HepG2 (cell line): ENCODE measurements at regions not wholly inside any gene's neighbourhood (a gene's known extent, or its start where the extent isn't known, plus 50 kb on each side); places are given as distances from the start of the nearest gene placed in this dataset.

Experiments used
- ATAC-seq: fragments of 200-7000 bp; cut with Tn5 transposase; 3 replicates; pipeline ENCODE4 v1.9.1; 2020; ENCODE audit warnings: mild to moderate bottlenecking, moderate library complexity
- BruUV-seq: library from RNA; stranded (reverse); fragments of 400-500 nt; replicated peaks from 2 replicates; lab custom pipeline; 2021; lab: Mats Ljungman, UMichigan
- CTCF ChIA-PET: fragments of 300-600 bp; formaldehyde crosslinking; extraction: SDS; loops from one replicate; lab custom pipeline; 2021; ENCODE audit warnings: low total read pairs, inconsistent platforms, low intra/inter-chr PET ratio; lab: Yijun Ruan, JAX
- POLR2A ChIA-PET: fragments of 350-600 bp; sonication (Branson Sonifier 250); formaldehyde crosslinking; loops from one replicate; lab custom pipeline; 2020; ENCODE audit warnings: antibody characterized with exemption, inconsistent platforms; lab: Yijun Ruan, JAX
- DNase-seq: peaks from one replicate; pipeline ENCODE4 v3.0.0-alpha.2; 2015; ENCODE audit warnings: low spot score
- FAIRE-seq: peaks from 3 replicates; lab custom pipeline; 2011; peaks lifted over from hg19 to GRCh38; lab: Jason Lieb, UNC
- H2AFZ ChIP-seq: one replicate; pipeline ENCODE4 v1.6.1; 2011; ENCODE audit warnings: low read length, inconsistent platforms
- H3K27ac ChIP-seq: fragments of 300-600 bp; 3 replicates; pipeline ENCODE4 v1.8.0; 2011; ENCODE audit warnings: mixed run types, mild to moderate bottlenecking, mixed read lengths, low read length, inconsistent platforms; ENCODE audit not compliant: insufficient read depth; ENCODE audit errors: extremely low read length
- H3K27me3 ChIP-seq, 2 experiments: fragments of 200-600 bp in 1 of 2; 2 replicates in 1 of 2; 3 replicates in 1 of 2; pipeline versions ENCODE4 v1.6.0 to v1.8.0; 2011; ENCODE audit warnings: low read length in 2 of 2, mild to moderate bottlenecking in 2 of 2, moderate library complexity in 2 of 2, inconsistent platforms in 1 of 2; ENCODE audit not compliant: insufficient read depth in 2 of 2, control insufficient read depth in 1 of 2
- H3K36me3 ChIP-seq, 2 experiments: fragments of 200-600 bp in 1 of 2; replicated peaks in 1 of 2; 2 replicates in 1 of 2; 3 replicates in 1 of 2; pipeline versions ENCODE4 v1.5.1 to v1.8.0; 2011; ENCODE audit warnings: low read length in 2 of 2, inconsistent platforms in 1 of 2; ENCODE audit not compliant: insufficient read depth in 2 of 2, control insufficient read depth in 1 of 2
- H3K4me1 ChIP-seq: 2 replicates; pipeline ENCODE4 v1.5.1; 2012; ENCODE audit warnings: low read length, inconsistent platforms; ENCODE audit not compliant: insufficient read depth
- H3K4me2 ChIP-seq: 2 replicates; pipeline ENCODE4 v1.6.0; 2011; ENCODE audit warnings: low read depth, low read length, inconsistent platforms
- H3K4me3 ChIP-seq, 3 experiments: fragments of 200-600 bp in 1 of 3; sonication (generic), shearing (Covaris generic) in 1 of 3; replicated peaks in 1 of 3; 2 replicates each; pipeline ENCODE4 v1.5.1; 2011 to 2016; ENCODE audit warnings: low read length in 3 of 3, inconsistent platforms in 2 of 3, low read depth in 2 of 3, mild to moderate bottlenecking in 2 of 3, control low read depth in 1 of 3, mixed read lengths in 1 of 3; ENCODE audit not compliant: insufficient read depth in 1 of 3
- H3K79me2 ChIP-seq: one replicate; pipeline ENCODE4 v1.6.1; 2011; ENCODE audit warnings: low read length, inconsistent platforms; ENCODE audit not compliant: insufficient read depth
- H3K9ac ChIP-seq: 2 replicates; pipeline ENCODE4 v1.6.0; 2011; ENCODE audit warnings: mild to moderate bottlenecking, low read depth, low read length, inconsistent platforms; ENCODE audit not compliant: insufficient read depth
- H3K9me3 ChIP-seq: 2 replicates; pipeline ENCODE4 v1.5.1; 2012; ENCODE audit warnings: mild to moderate bottlenecking, low read length
- H4K20me1 ChIP-seq: 2 replicates; pipeline ENCODE4 v1.6.0; 2011; ENCODE audit warnings: inconsistent platforms, mild to moderate bottlenecking, low read length, moderate library complexity; ENCODE audit not compliant: insufficient read depth
- ERF ChIP-seq: IDR thresholded peaks from 2 replicates; pipeline ENCODE4 v1.6.1; 2018; ENCODE audit warnings: missing biosample characterization, missing genetic modification reagents
- FOSL2 ChIP-seq: sonication (generic); formaldehyde crosslinking; IDR thresholded peaks from 2 replicates; pipeline ENCODE4 v1.4.0; 2020; ENCODE audit warnings: missing genetic modification reagents
- HNRNPL ChIP-seq: fragments of 200-400 bp; formaldehyde crosslinking; IDR thresholded peaks from 2 replicates; pipeline ENCODE4 v1.6.1; 2017; ENCODE audit warnings: mild to moderate bottlenecking, low read depth, low read length
- IRF2 ChIP-seq: IDR thresholded peaks from 2 replicates; pipeline ENCODE4 v1.6.1; 2018; ENCODE audit warnings: missing genetic modification reagents, missing compliant biosample characterization
- ISX ChIP-seq: sonication (generic); formaldehyde crosslinking; conservative IDR thresholded peaks from 2 replicates; pipeline ENCODE4 v1.5.0; 2020; ENCODE audit warnings: missing genetic modification reagents
- JUN ChIP-seq: sonication (generic); formaldehyde crosslinking; IDR thresholded peaks from 2 replicates; pipeline ENCODE4 v1.4.0; 2020; ENCODE audit warnings: mild to moderate bottlenecking, missing genetic modification reagents
- KLF11 ChIP-seq: IDR thresholded peaks from 2 replicates; pipeline ENCODE4 v1.6.1; 2016; ENCODE audit warnings: missing compliant biosample characterization
- MEF2D ChIP-seq: sonication (generic); formaldehyde crosslinking; IDR thresholded peaks from 2 replicates; pipeline ENCODE4 v1.5.1; 2020; ENCODE audit warnings: mild to moderate bottlenecking, missing genetic modification reagents
- MIER3 ChIP-seq: IDR thresholded peaks from 2 replicates; pipeline ENCODE4 v1.6.1; 2016; ENCODE audit warnings: missing compliant biosample characterization, borderline replicate concordance
- MTA3 ChIP-seq: sonication (generic); formaldehyde crosslinking; IDR thresholded peaks from 2 replicates; pipeline ENCODE4 v1.4.0; 2020; ENCODE audit warnings: missing genetic modification reagents
- PLRG1 ChIP-seq: fragments of 450-650 bp; conservative IDR thresholded peaks from 2 replicates; pipeline ENCODE4 v1.6.1; 2016
- RCOR2 ChIP-seq: IDR thresholded peaks from 2 replicates; pipeline ENCODE4 v1.6.1; 2016; ENCODE audit warnings: missing biosample characterization, missing genetic modification reagents
- SALL2 ChIP-seq: sonication (generic); formaldehyde crosslinking; IDR thresholded peaks from 2 replicates; pipeline ENCODE4 v1.8.1; 2023; ENCODE audit warnings: mild to moderate bottlenecking, missing genetic modification reagents, inconsistent platforms
- SETDB1 ChIP-seq: sonication (generic); formaldehyde crosslinking; IDR thresholded peaks from 2 replicates; pipeline ENCODE4 v1.5.1; 2020; ENCODE audit warnings: missing genetic modification reagents, mild to moderate bottlenecking, borderline replicate concordance
- SRSF1 ChIP-seq: fragments of 200-400 bp; formaldehyde crosslinking; optimal IDR thresholded peaks from 2 replicates; pipeline ENCODE3; 2017; ENCODE audit warnings: mild to moderate bottlenecking, low read depth, low read length, moderate library complexity
- TBX3 ChIP-seq: fragments of 450-650 bp; IDR thresholded peaks from 2 replicates; pipeline ENCODE4 v1.6.1; 2017; ENCODE audit warnings: antibody characterized with exemption, mild to moderate bottlenecking, inconsistent platforms, borderline replicate concordance
- TGIF2 ChIP-seq: IDR thresholded peaks from 2 replicates; pipeline ENCODE4 v1.6.1; 2016; ENCODE audit warnings: control low read depth, missing compliant biosample characterization
- THYN1 ChIP-seq: sonication (generic); formaldehyde crosslinking; IDR thresholded peaks from 2 replicates; pipeline ENCODE4 v1.8.1; 2023; ENCODE audit warnings: low read depth, mild to moderate bottlenecking, moderate library complexity, missing genetic modification reagents, borderline replicate concordance
- ZBTB20 ChIP-seq: sonication (generic); formaldehyde crosslinking; IDR thresholded peaks from 2 replicates; pipeline ENCODE4 v1.8.1; 2023; ENCODE audit warnings: missing genetic modification reagents, low read depth, mild to moderate bottlenecking, borderline replicate concordance
- ZNF784 ChIP-seq: sonication (generic); formaldehyde crosslinking; IDR thresholded peaks from 2 replicates; pipeline ENCODE4 v1.5.1; 2020; ENCODE audit warnings: missing genetic modification reagents, mild to moderate bottlenecking, borderline replicate concordance
- ZUFSP ChIP-seq: sonication (generic); formaldehyde crosslinking; IDR thresholded peaks from 2 replicates; pipeline ENCODE4 v1.9.0; 2021; ENCODE audit warnings: missing genetic modification reagents, mild to moderate bottlenecking, borderline replicate concordance
- WGBS: methylation state at CpG from one replicate; pipeline ENCODE4 v1.1.6; 2017; ENCODE audit warnings: low lambda C conversion rate; 5-methylcytosine and 5-hydroxymethylcytosine counted together
- in situ Hi-C: cut with HindIII; loops from 2 replicates; pipeline ENCODE4 v1.10.0; 2017; ENCODE audit warnings: low pct_unique_long_range_greater_than_20kb; ENCODE audit not compliant: extremely low pct_ligation_motif_present
- intact Hi-C: fragments of 100-400 bp; cut with micrococcal nuclease; formaldehyde crosslinking; loops from one replicate; pipeline ENCODE4 v1.10.0; 2022; ENCODE audit not compliant: unreplicated experiment

DNA sequence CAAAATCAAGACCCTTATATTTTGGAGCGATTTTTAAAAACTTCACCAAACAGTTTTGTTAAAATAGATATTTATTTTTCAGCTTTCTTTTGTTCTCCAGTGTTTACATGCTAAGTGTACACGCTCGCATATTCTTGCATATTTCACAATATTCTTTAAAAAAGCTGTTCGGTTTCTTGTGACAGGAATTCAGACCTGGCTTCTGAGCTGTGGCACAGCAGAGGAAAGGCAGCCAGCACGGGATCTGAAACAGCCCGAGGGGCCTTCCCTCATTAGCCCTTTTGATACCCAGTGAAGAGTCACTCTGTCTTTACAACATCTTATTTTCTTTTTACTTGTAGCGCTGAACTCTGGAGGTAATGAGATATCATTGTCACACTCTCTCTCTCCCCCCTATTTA is 234.0 kb downstream of the B3GLCT start (continued):
- TF ChIP-seq KLF11 (CRISPR knock-in tag) = no peak
- TF ChIP-seq ZBTB20 (CRISPR knock-in tag) = no peak
- TF ChIP-seq MTA3 (CRISPR knock-in tag) = no peak
- TF ChIP-seq MEF2D (CRISPR knock-in tag) = no peak
- TF ChIP-seq TBX3 = no peak
- TF ChIP-seq SETDB1 (CRISPR knock-in tag) = no peak
- TF ChIP-seq THYN1 (CRISPR knock-in tag) = no peak
- TF ChIP-seq ZNF784 = no peak
- TF ChIP-seq PLRG1 = no peak
- TF ChIP-seq SALL2 (CRISPR knock-in tag) = no peak

DNA sequence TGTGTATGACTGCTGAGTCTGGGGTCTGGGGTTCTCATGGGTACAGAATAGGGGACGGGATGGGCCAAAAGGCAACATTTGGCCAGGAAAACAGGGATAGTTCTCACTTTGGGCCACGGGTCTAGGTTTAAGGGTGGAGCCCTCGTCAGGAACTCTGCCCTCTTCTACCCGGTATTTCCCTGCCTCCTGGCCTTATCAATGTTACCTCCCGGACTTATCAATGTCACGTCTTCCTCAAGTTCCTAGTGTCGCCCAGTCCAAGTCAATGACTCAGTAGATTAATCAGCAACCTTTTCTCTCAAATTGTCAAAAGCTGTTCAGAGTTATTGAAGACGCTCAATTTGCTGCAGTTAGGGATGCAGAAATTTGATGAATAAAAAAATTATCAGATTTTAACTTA is 234.8 kb downstream of the B3GLCT start:
- ATAC-seq (no peak), FAIRE-seq (no peak), DNase-seq (no peak)
- TF ChIP-seq TGIF2 = no peak
- no peak for TF ChIP-seq ERF (CRISPR knock-in tag)
- no peak for TF ChIP-seq SRSF1
- no peak for TF ChIP-seq ZUFSP
- TF ChIP-seq MIER3 (CRISPR knock-in tag) = no peak
- no peak for TF ChIP-seq JUN (CRISPR knock-in tag)
- no peak for TF ChIP-seq RCOR2 (CRISPR knock-in tag)
- no peak for TF ChIP-seq ISX
- TF ChIP-seq IRF2 = no peak
- no peak for TF ChIP-seq FOSL2 (CRISPR knock-in tag)
- TF ChIP-seq HNRNPL = no peak
- Histone ChIP-seq H3K36me3 (no peaks in the 10 kb centered on the region), H4K20me1 (no peaks in the 10 kb centered on the region), H3K27me3 (peaks cover 0 to 10% of the 10 kb centered on the region in 2 experiments; a peak in 1 of 5 replicates), H3K79me2 (no peaks in the 10 kb centered on the region), H2AFZ (no peak overlapping the region), H3K4me1 (no peaks in the 10 kb centered on the region), H3K4me3 (no peak overlapping the region), H3K9ac (no peak overlapping the region), H3K9me3 (no peaks in the 10 kb centered on the region), H3K4me2 (no peak overlapping the region), H3K27ac (no peak overlapping the region)
- in situ Hi-C loops = loop anchor here (5.0 kb wide), 1 partner anchor 308 kb away; no protein-coding TSS in a partner anchor
- intact Hi-C loops = no loop called here
- ChIA-PET CTCF (no interaction called here), POLR2A (no interaction called here)
- no TSS peak for BruUV-seq
- WGBS = 3% methylated on average over 8 of the region's 8 CpGs
